ENCODE measurements at regions not wholly inside any gene's neighbourhood (a gene's known extent, or its start where the extent isn't known, plus 50 kb on each side); places are given as distances from the start of the nearest gene placed in this dataset.
"Not testable (repeated sequence)": the region's sequence is repeated elsewhere in the genome, so short reads cannot be mapped to it uniquely, and the experiment has no call there.

DNA sequence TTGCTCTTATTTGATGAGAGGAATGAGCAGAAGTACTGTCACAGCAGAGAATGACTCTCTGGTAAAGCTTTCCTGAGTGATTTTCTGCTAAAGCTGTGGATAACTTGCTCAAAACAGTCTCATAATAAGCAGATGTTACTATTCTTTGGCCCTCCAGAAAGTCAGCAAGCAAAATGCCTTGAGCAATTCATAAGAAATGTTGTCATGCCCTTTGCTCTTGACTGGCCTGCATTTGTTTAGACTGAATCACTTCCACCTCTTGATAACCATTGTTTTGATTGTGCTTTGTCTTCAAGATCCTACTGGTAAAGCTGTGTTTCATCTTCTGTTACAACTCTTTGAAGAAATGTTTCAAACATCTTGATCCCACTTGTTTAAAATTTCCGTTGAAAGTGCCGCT is 457.9 kb upstream of the FOXG1 start:
- Histone ChIP-seq H3K27ac (ENCODE audit: insufficient read depth in 1 of 2, low read depth in 1 of 2, low read length in 2 of 2, poor library complexity in 1 of 2, severe bottlenecking in 2 of 2) (no peak overlapping the region), H3K36me3 (ENCODE audit: control insufficient read depth in 4 of 4, insufficient read depth in 4 of 4, low read length in 3 of 4) (no peaks in the 10 kb centered on the region), H3K4me1 (ENCODE audit: control extremely low read depth in 1 of 4, control insufficient read depth in 4 of 4, insufficient read depth in 4 of 4, low read length in 3 of 4) (no peaks in the 10 kb centered on the region), H3K27me3 (replicated peaks in 2 of 5; ENCODE audit: control insufficient read depth in 4 of 5, insufficient read depth in 5 of 5, low read length in 4 of 5) (no peaks in the 10 kb centered on the region), H3K4me3 (ENCODE audit: control insufficient read depth in 1 of 7, extremely low read depth in 1 of 7, insufficient read depth in 4 of 7, low read depth in 2 of 7, low read length in 6 of 7) (no peak overlapping the region), H3K9me3 (ENCODE audit: control extremely low read depth in 1 of 5, control insufficient read depth in 4 of 5, insufficient read depth in 2 of 5, low read depth in 1 of 5, low read length in 4 of 5) (no peaks in the 10 kb centered on the region)
- ChIA-PET CTCF (no interaction called here), POLR2A (no interaction called here)
- WGBS (ENCODE audit: insufficient coverage), result 85% methylated on average over 2 of the region's 2 CpGs
- no peak for DNase-seq

- POLR2A ChIA-PET; H3K4me1 ChIP-seq (ENCODE audit: control extremely low read depth in 1 of 4, control insufficient read depth in 4 of 4, insufficient read depth in 4 of 4, low read length in 3 of 4); H3K27ac ChIP-seq (ENCODE audit: insufficient read depth in 1 of 2, low read depth in 1 of 2, low read length in 2 of 2, poor library complexity in 1 of 2, severe bottlenecking in 2 of 2); H3K4me3 ChIP-seq (ENCODE audit: control insufficient read depth in 1 of 7, extremely low read depth in 1 of 7, insufficient read depth in 4 of 7, low read depth in 2 of 7, low read length in 6 of 7); H3K36me3 ChIP-seq (ENCODE audit: control insufficient read depth in 4 of 4, insufficient read depth in 4 of 4, low read length in 3 of 4); H3K9me3 ChIP-seq (ENCODE audit: control extremely low read depth in 1 of 5, control insufficient read depth in 4 of 5, insufficient read depth in 2 of 5, low read depth in 1 of 5, low read length in 4 of 5); DNase-seq; H3K27me3 ChIP-seq (replicated peaks in 2 of 5; ENCODE audit: control insufficient read depth in 4 of 5, insufficient read depth in 5 of 5, low read length in 4 of 5); CTCF ChIA-PET: not testable (repeated sequence)
- 93% methylated on average over 20 of the region's 32 CpGs for WGBS (ENCODE audit: insufficient coverage)
These were observed 448.5 kb upstream of the FOXG1 start for GRCh38 chr14:28317890-28318675.

DNA sequence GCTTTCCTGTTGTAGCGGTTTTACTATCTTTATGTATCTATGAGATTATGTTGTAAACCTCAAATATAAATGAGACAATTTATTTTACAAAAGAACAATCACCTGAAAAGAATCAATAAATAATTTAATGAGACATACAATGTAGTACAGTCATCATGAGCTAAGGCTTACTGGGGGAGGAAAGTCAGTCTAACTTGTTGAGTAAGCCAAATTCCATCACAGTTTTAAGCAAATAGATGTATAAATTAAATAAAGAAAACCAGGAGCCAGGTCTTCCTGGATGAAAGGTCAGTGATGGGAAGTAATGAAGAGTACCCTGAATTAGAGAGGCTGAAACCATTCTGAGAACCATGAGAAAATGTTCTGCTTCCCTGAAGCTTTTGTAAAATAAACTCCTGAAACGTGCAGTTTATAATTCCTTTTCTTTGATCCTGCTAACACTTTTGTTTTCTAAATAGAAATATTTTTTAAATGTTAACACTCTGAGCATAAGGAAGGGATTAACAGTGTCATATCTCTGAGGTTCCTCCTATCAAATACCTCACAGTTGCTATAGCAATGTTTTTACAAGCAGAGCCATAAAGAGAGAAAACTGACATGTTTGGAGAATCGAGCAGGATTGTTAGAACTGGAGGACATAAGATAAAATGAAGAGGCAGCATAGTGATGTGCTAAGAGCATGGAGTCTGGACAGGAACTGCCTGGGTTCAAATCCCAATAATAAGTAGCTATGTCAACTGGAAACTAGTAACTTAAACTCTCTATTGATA is 444.9 kb upstream of the FOXG1 start:
- Histone ChIP-seq H3K27me3 (replicated peaks in 2 of 5; ENCODE audit: control insufficient read depth in 4 of 5, insufficient read depth in 5 of 5, low read length in 4 of 5) (peaks cover 0 to 2% (median 0%) of the 10 kb centered on the region in 5 experiments), H3K4me3 (ENCODE audit: control insufficient read depth in 1 of 7, extremely low read depth in 1 of 7, insufficient read depth in 4 of 7, low read depth in 2 of 7, low read length in 6 of 7) (no peak overlapping the region), H3K27ac (ENCODE audit: insufficient read depth in 1 of 2, low read depth in 1 of 2, low read length in 2 of 2, poor library complexity in 1 of 2, severe bottlenecking in 2 of 2) (no peak overlapping the region), H3K36me3 (ENCODE audit: control insufficient read depth in 4 of 4, insufficient read depth in 4 of 4, low read length in 3 of 4) (no peaks in the 10 kb centered on the region), H3K9me3 (ENCODE audit: control extremely low read depth in 1 of 5, control insufficient read depth in 4 of 5, insufficient read depth in 2 of 5, low read depth in 1 of 5, low read length in 4 of 5) (no peaks in the 10 kb centered on the region), H3K4me1 (ENCODE audit: control extremely low read depth in 1 of 4, control insufficient read depth in 4 of 4, insufficient read depth in 4 of 4, low read length in 3 of 4) (no peaks in the 10 kb centered on the region)
- no CpG with 5 or more reads among the region's 3 CpGs for WGBS (ENCODE audit: insufficient coverage)
- DNase-seq, result no peak
- ChIA-PET CTCF (interaction anchor here (0.6 to 0.7 kb wide), 2 partner anchors 14 to 31 kb away, joined by 3 read pairs; no protein-coding TSS in a partner anchor), POLR2A (no interaction called here)

- no peak overlapping the region for H3K4me3 ChIP-seq (ENCODE audit: control insufficient read depth in 1 of 7, extremely low read depth in 1 of 7, insufficient read depth in 4 of 7, low read depth in 2 of 7, low read length in 6 of 7)
- no peaks in the 10 kb centered on the region for H3K36me3 ChIP-seq (ENCODE audit: control insufficient read depth in 4 of 4, insufficient read depth in 4 of 4, low read length in 3 of 4)
- H3K27ac ChIP-seq (ENCODE audit: insufficient read depth in 1 of 2, low read depth in 1 of 2, low read length in 2 of 2, poor library complexity in 1 of 2, severe bottlenecking in 2 of 2), result no peak overlapping the region
- H3K9me3 ChIP-seq (ENCODE audit: control extremely low read depth in 1 of 5, control insufficient read depth in 4 of 5, insufficient read depth in 2 of 5, low read depth in 1 of 5, low read length in 4 of 5), result no peaks in the 10 kb centered on the region
- H3K4me1 ChIP-seq (ENCODE audit: control extremely low read depth in 1 of 4, control insufficient read depth in 4 of 4, insufficient read depth in 4 of 4, low read length in 3 of 4), result no peaks in the 10 kb centered on the region
- ChIA-PET POLR2A (no interaction called here), CTCF (no interaction called here)
- DNase-seq, result no peak
- WGBS (ENCODE audit: insufficient coverage), result no CpG with 5 or more reads among the region's 4 CpGs
- peaks cover 0 to 2% (median 0%) of the 10 kb centered on the region in 5 experiments for H3K27me3 ChIP-seq (replicated peaks in 2 of 5; ENCODE audit: control insufficient read depth in 4 of 5, insufficient read depth in 5 of 5, low read length in 4 of 5)
These were observed 443.2 kb upstream of the FOXG1 start for GRCh38 chr14:28323366-28323765.

- no peak overlapping the region for H3K27ac ChIP-seq (ENCODE audit: insufficient read depth in 1 of 2, low read depth in 1 of 2, low read length in 2 of 2, poor library complexity in 1 of 2, severe bottlenecking in 2 of 2)
- ChIA-PET CTCF (no interaction called here), POLR2A (no interaction called here)
- no peak overlapping the region for H3K4me3 ChIP-seq (ENCODE audit: control insufficient read depth in 1 of 7, extremely low read depth in 1 of 7, insufficient read depth in 4 of 7, low read depth in 2 of 7, low read length in 6 of 7)
- no peak for DNase-seq
- WGBS (ENCODE audit: insufficient coverage), result 100% methylated on average over 1 of the region's 5 CpGs
- no peaks in the 10 kb centered on the region for H3K9me3 ChIP-seq (ENCODE audit: control extremely low read depth in 1 of 5, control insufficient read depth in 4 of 5, insufficient read depth in 2 of 5, low read depth in 1 of 5, low read length in 4 of 5)
- H3K36me3 ChIP-seq (ENCODE audit: control insufficient read depth in 4 of 4, insufficient read depth in 4 of 4, low read length in 3 of 4), result no peaks in the 10 kb centered on the region
- peaks cover 0 to 2% (median 0%) of the 10 kb centered on the region in 5 experiments for H3K27me3 ChIP-seq (replicated peaks in 2 of 5; ENCODE audit: control insufficient read depth in 4 of 5, insufficient read depth in 5 of 5, low read length in 4 of 5)
- no peaks in the 10 kb centered on the region for H3K4me1 ChIP-seq (ENCODE audit: control extremely low read depth in 1 of 4, control insufficient read depth in 4 of 4, insufficient read depth in 4 of 4, low read length in 3 of 4)
These were observed 442.4 kb upstream of the FOXG1 start for GRCh38 chr14:28323951-28324741.

DNA sequence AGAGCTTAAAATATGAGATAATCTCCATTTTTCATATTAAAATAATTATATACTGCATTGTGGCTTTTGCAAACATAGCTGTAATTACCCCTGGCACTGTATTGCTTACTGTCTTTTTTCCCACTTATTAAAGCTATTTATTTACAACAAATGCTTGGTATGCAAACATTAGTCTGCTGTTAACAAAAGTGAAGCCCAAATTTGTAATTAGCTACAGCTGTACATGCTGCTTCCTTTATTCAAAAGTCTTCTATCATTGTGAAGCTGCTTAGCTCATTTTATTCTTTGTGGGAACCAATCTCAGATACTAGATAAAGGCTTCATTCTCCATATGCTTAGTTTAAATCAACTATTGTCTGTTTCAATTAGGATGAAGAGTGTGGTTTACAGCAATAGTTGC is 425.8 kb upstream of the FOXG1 start:
- H3K4me3 ChIP-seq (ENCODE audit: control insufficient read depth in 1 of 7, extremely low read depth in 1 of 7, insufficient read depth in 4 of 7, low read depth in 2 of 7, low read length in 6 of 7), result no peak overlapping the region
- DNase-seq, result no peak
- H3K27ac ChIP-seq (ENCODE audit: insufficient read depth in 1 of 2, low read depth in 1 of 2, low read length in 2 of 2, poor library complexity in 1 of 2, severe bottlenecking in 2 of 2), result no peak overlapping the region
- ChIA-PET CTCF (no interaction called here), POLR2A (no interaction called here)
- no peaks in the 10 kb centered on the region for H3K4me1 ChIP-seq (ENCODE audit: control extremely low read depth in 1 of 4, control insufficient read depth in 4 of 4, insufficient read depth in 4 of 4, low read length in 3 of 4)
- H3K36me3 ChIP-seq (ENCODE audit: control insufficient read depth in 4 of 4, insufficient read depth in 4 of 4, low read length in 3 of 4), result no peaks in the 10 kb centered on the region
- H3K27me3 ChIP-seq (replicated peaks in 2 of 5; ENCODE audit: control insufficient read depth in 4 of 5, insufficient read depth in 5 of 5, low read length in 4 of 5), result no peaks in the 10 kb centered on the region
- H3K9me3 ChIP-seq (ENCODE audit: control extremely low read depth in 1 of 5, control insufficient read depth in 4 of 5, insufficient read depth in 2 of 5, low read depth in 1 of 5, low read length in 4 of 5), result no peaks in the 10 kb centered on the region

DNA sequence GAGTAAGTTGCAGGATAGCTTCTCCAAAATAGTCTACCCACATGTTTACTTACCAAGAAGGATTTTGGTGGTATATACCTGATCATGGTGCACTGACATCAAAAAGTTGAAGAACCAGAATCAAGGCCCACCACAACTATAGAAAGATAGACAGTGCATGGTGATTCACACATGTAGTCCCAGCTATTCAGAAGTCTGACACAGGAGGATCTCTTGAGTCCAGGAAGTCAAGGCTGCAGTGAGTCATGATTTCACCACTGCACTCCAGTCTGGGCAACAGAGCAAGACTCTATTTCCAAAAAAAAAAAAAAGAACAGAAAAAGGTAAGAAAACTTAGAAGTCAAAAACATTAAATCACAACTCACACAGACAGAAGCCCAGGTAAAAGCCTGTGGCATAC is 422.2 kb upstream of the FOXG1 start:
- Histone ChIP-seq H3K36me3 (ENCODE audit: control insufficient read depth in 4 of 4, insufficient read depth in 4 of 4, low read length in 3 of 4) (no peaks in the 10 kb centered on the region), H3K9me3 (ENCODE audit: control extremely low read depth in 1 of 5, control insufficient read depth in 4 of 5, insufficient read depth in 2 of 5, low read depth in 1 of 5, low read length in 4 of 5) (no peaks in the 10 kb centered on the region), H3K27ac (ENCODE audit: insufficient read depth in 1 of 2, low read depth in 1 of 2, low read length in 2 of 2, poor library complexity in 1 of 2, severe bottlenecking in 2 of 2) (no peak overlapping the region), H3K27me3 (replicated peaks in 2 of 5; ENCODE audit: control insufficient read depth in 4 of 5, insufficient read depth in 5 of 5, low read length in 4 of 5) (no peaks in the 10 kb centered on the region), H3K4me3 (ENCODE audit: control insufficient read depth in 1 of 7, extremely low read depth in 1 of 7, insufficient read depth in 4 of 7, low read depth in 2 of 7, low read length in 6 of 7) (no peak overlapping the region), H3K4me1 (ENCODE audit: control extremely low read depth in 1 of 4, control insufficient read depth in 4 of 4, insufficient read depth in 4 of 4, low read length in 3 of 4) (no peaks in the 10 kb centered on the region)
- CTCF ChIA-PET, result interaction anchor here (1.5 kb wide), 1 partner anchor 10 kb away, joined by 3 read pairs; no protein-coding TSS in a partner anchor
- POLR2A ChIA-PET, result no interaction called here
- no peak for DNase-seq
